ENCODE measurements at regions not wholly inside any gene's neighbourhood (a gene's known extent, or its start where the extent isn't known, plus 50 kb on each side); places are given as distances from the start of the nearest gene placed in this dataset.

DNA sequence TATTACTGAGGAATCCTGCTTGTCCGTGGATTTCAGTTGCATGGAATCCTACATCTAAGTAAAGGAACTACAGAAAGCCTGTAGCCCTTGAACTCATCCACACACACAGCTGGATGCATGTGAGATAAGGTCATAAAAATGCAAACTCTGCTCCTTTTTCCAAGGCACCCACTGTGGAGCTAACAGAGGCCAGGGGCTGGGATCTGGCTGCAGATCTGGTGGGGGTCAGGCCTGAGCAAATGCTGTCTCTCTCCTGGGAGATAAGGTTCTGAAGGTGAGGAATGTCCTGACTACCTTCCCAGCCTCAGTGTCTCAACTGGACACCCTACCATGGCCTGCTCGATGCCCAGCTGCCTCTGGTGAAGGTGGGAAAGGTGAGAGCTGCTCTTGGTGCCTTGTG lies 321.5 kb downstream of the LRFN2 start:
- in situ Hi-C loops (cut with MboI; ENCODE audit: low sequenced_read_pairs) (no loop called here), intact Hi-C loops (cut with micrococcal nuclease) (no loop called here), dilution Hi-C loops (cut with HindIII; ENCODE audit: low sequenced_read_pairs, unreplicated experiment) (no loop called here)
- WGBS, 2 experiments (ENCODE audit: extremely low coverage in 2 of 2, insufficient read length in 1 of 2), result no CpG with 5 or more reads among the region's 2 CpGs
- ChIA-PET CTCF (no interaction called here), POLR2A (ENCODE audit: unreplicated experiment) (no interaction called here)
- no peak overlapping the region for H2BK120ac ChIP-seq (ENCODE audit: low read depth, low read length)
- H3K9me3 ChIP-seq (ENCODE audit: control insufficient read depth, insufficient read depth, low read length), result peaks cover 2% of the 10 kb centered on the region; the same call in 1 of the 2 replicates
- H2BK15ac ChIP-seq (ENCODE audit: low read depth, low read length), result no peak overlapping the region
- no peak overlapping the region for H2AK9ac ChIP-seq (replicated peaks; ENCODE audit: low read depth, low read length, poor library complexity)
- H3K23ac ChIP-seq (ENCODE audit: low read depth, low read length), result no peak overlapping the region
- H3K4me1 ChIP-seq (ENCODE audit: control insufficient read depth, insufficient read depth, low read length), result no peaks in the 10 kb centered on the region
- no peak overlapping the region for H3K4ac ChIP-seq (ENCODE audit: low read depth, low read length)
- no peaks in the 10 kb centered on the region for H3K36me3 ChIP-seq (ENCODE audit: control insufficient read depth, insufficient read depth, low read length)
- no peak overlapping the region for H3K18ac ChIP-seq (ENCODE audit: low read depth, low read length)
- no peaks in the 10 kb centered on the region for H3K27me3 ChIP-seq (ENCODE audit: control insufficient read depth, insufficient read depth, low read length)
- H2BK5ac ChIP-seq (ENCODE audit: low read depth, low read length, poor library complexity, severe bottlenecking), result no peak overlapping the region
- no peak overlapping the region for H4K5ac ChIP-seq (ENCODE audit: low read depth, low read length)
- H2AK5ac ChIP-seq (ENCODE audit: low read depth, low read length), result no peak overlapping the region
- H3K27ac ChIP-seq (ENCODE audit: insufficient read depth, low read length), result no peak overlapping the region
- TF ChIP-seq MAFK (IDR thresholded peaks at IDR 0.05; ENCODE audit: low read depth, low read length) (no peak), CEBPB (IDR thresholded peaks at IDR 0.05; ENCODE audit: low read depth, low read length) (no peak), RCOR1 (IDR thresholded peaks at IDR 0.05; ENCODE audit: insufficient replicate concordance, low read length) (no peak), CTCF (conservative IDR thresholded peaks at IDR 0.05; ENCODE audit: low read depth, low read length) (no peak), SMC3 (IDR thresholded peaks at IDR 0.05; ENCODE audit: low read depth, low read length) (no peak), USF2 (IDR thresholded peaks at IDR 0.05; ENCODE audit: low read depth, low read length) (no peak), RFX5 (IDR thresholded peaks at IDR 0.05; ENCODE audit: low read depth, low read length) (no peak), CHD1 (IDR thresholded peaks at IDR 0.05; ENCODE audit: low read depth, low read length) (no peak), RAD21 (IDR thresholded peaks at IDR 0.05; ENCODE audit: low read length) (no peak), POLR2A (IDR thresholded peaks at IDR 0.05; ENCODE audit: low read depth, low read length) (no peak), MXI1 (IDR thresholded peaks at IDR 0.05; ENCODE audit: borderline replicate concordance, low read depth, low read length) (no peak), BHLHE40 (IDR thresholded peaks at IDR 0.05; ENCODE audit: low read depth, low read length) (no peak), NFE2L2 (IDR thresholded peaks at IDR 0.05; ENCODE audit: low read depth, low read length) (no peak), ELK1 (IDR thresholded peaks at IDR 0.05; ENCODE audit: borderline replicate concordance, low read depth, low read length) (no peak), FOS (IDR thresholded peaks at IDR 0.05; ENCODE audit: low read depth, low read length) (no peak), MAZ (IDR thresholded peaks at IDR 0.05; ENCODE audit: borderline replicate concordance, low read depth, low read length) (no peak)
- ATAC-seq (ENCODE audit: low read depth), result no peak
- no peak overlapping the region for H3K14ac ChIP-seq (replicated peaks; ENCODE audit: low read depth, low read length)
- no peak overlapping the region for H4K91ac ChIP-seq (ENCODE audit: insufficient read depth, low read depth, low read length)
- no peaks in the 10 kb centered on the region for H3K9me1 ChIP-seq (ENCODE audit: insufficient read depth, low read length)
- no peak overlapping the region for H3K56ac ChIP-seq (ENCODE audit: extremely low read depth, insufficient read depth, low read length)
- BruUV-seq (replicated peaks), result no TSS peak
- H2AFZ ChIP-seq (replicated peaks; ENCODE audit: low read length, poor library complexity), result no peak overlapping the region
- no peaks in the 10 kb centered on the region for H3K79me1 ChIP-seq (ENCODE audit: low read depth in 1 of 2, low read length in 2 of 2)
- no peak overlapping the region for H2BK20ac ChIP-seq (ENCODE audit: low read depth, low read length)
- no peak overlapping the region for H4K8ac ChIP-seq (ENCODE audit: low read depth in 2 of 2, low read length in 2 of 2)
- no peak overlapping the region for H3K4me2 ChIP-seq (ENCODE audit: low read depth, low read length)
- no peak overlapping the region for H3K9ac ChIP-seq (ENCODE audit: low read depth, low read length)
- H4K20me1 ChIP-seq (ENCODE audit: insufficient read depth, low read length), result no peaks in the 10 kb centered on the region
- no peak for DNase-seq
- no peak overlapping the region for H3K4me3 ChIP-seq (ENCODE audit: insufficient read depth, low read depth, low read length)

Measured in IMR-90 (cell line).